ENCODE measurements at regions not wholly inside any gene's neighbourhood (a gene's known extent, or its start where the extent isn't known, plus 50 kb on each side); places are given as distances from the start of the nearest gene placed in this dataset.

- no peak overlapping the region for H3K4me2 ChIP-seq (ENCODE audit: low read length)
- H3F3A ChIP-seq (ENCODE audit: insufficient read depth, low read length, poor library complexity, severe bottlenecking): no peaks in the 10 kb centered on the region
- no peak overlapping the region for H2AFZ ChIP-seq (ENCODE audit: low read depth, low read length)
- TF ChIP-seq, protein P1, sequence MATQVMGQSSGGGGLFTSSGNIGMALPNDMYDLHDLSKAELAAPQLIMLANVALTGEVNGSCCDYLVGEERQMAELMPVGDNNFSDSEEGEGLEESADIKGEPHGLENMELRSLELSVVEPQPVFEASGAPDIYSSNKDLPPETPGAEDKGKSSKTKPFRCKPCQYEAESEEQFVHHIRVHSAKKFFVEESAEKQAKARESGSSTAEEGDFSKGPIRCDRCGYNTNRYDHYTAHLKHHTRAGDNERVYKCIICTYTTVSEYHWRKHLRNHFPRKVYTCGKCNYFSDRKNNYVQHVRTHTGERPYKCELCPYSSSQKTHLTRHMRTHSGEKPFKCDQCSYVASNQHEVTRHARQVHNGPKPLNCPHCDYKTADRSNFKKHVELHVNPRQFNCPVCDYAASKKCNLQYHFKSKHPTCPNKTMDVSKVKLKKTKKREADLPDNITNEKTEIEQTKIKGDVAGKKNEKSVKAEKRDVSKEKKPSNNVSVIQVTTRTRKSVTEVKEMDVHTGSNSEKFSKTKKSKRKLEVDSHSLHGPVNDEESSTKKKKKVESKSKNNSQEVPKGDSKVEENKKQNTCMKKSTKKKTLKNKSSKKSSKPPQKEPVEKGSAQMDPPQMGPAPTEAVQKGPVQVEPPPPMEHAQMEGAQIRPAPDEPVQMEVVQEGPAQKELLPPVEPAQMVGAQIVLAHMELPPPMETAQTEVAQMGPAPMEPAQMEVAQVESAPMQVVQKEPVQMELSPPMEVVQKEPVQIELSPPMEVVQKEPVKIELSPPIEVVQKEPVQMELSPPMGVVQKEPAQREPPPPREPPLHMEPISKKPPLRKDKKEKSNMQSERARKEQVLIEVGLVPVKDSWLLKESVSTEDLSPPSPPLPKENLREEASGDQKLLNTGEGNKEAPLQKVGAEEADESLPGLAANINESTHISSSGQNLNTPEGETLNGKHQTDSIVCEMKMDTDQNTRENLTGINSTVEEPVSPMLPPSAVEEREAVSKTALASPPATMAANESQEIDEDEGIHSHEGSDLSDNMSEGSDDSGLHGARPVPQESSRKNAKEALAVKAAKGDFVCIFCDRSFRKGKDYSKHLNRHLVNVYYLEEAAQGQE (IDR thresholded peaks at IDR 0.05; ENCODE audit: borderline replicate concordance): no peak
- TF ChIP-seq EP300 (conservative IDR thresholded peaks at IDR 0.05; ENCODE audit: poor library complexity, severe bottlenecking) (no peak), EZH2 (IDR thresholded peaks at IDR 0.05; ENCODE audit: borderline replicate concordance, insufficient read depth, low read length, poor library complexity, severe bottlenecking) (no peak), RAD21 (conservative IDR thresholded peaks at IDR 0.05) (no peak), TAF1 (IDR thresholded peaks at IDR 0.05; ENCODE audit: low read depth) (no peak), POLR2AphosphoS5 (IDR thresholded peaks at IDR 0.05) (no peak)
- no peak overlapping the region for H3K9ac ChIP-seq (ENCODE audit: low read length)
- H3K9me3 ChIP-seq (ENCODE audit: low read length): no peaks in the 10 kb centered on the region
- H3K36me3 ChIP-seq (ENCODE audit: insufficient read depth, low read length): no peaks in the 10 kb centered on the region
- no peaks in the 10 kb centered on the region for H3K79me2 ChIP-seq (replicated peaks; ENCODE audit: insufficient read depth, low read length)
- H4K20me1 ChIP-seq (ENCODE audit: insufficient read depth): no peaks in the 10 kb centered on the region
- no peak overlapping the region for H3K27ac ChIP-seq (ENCODE audit: low read length)
- H3K4me3 ChIP-seq (ENCODE audit: low read length): no peak overlapping the region
- no peaks in the 10 kb centered on the region for H3K27me3 ChIP-seq (ENCODE audit: insufficient read depth, low read depth, low read length)
- no peaks in the 10 kb centered on the region for H3K9me2 ChIP-seq (ENCODE audit: insufficient read depth, low read length)
Measured at GRCh38 chr3:33991673-33992072, 193.2 kb downstream of the PDCD6IP start.

- no peak overlapping the region for H3K4me3 ChIP-seq (ENCODE audit: low read length)
- H3K27ac ChIP-seq (ENCODE audit: low read length): no peak overlapping the region
- H2AFZ ChIP-seq (ENCODE audit: low read depth, low read length): no peak overlapping the region
- no peaks in the 10 kb centered on the region for H3K9me3 ChIP-seq (ENCODE audit: low read length)
- H3K9me2 ChIP-seq (ENCODE audit: insufficient read depth, low read length): no peaks in the 10 kb centered on the region
- H3K4me2 ChIP-seq (ENCODE audit: low read length): no peak overlapping the region
- H4K20me1 ChIP-seq (ENCODE audit: insufficient read depth): no peaks in the 10 kb centered on the region
- H3K79me2 ChIP-seq (replicated peaks; ENCODE audit: insufficient read depth, low read length): no peaks in the 10 kb centered on the region
- no peaks in the 10 kb centered on the region for H3K36me3 ChIP-seq (ENCODE audit: insufficient read depth, low read length)
- no peaks in the 10 kb centered on the region for H3F3A ChIP-seq (ENCODE audit: insufficient read depth, low read length, poor library complexity, severe bottlenecking)
- TF ChIP-seq EZH2 (IDR thresholded peaks at IDR 0.05; ENCODE audit: borderline replicate concordance, insufficient read depth, low read length, poor library complexity, severe bottlenecking): no peak
- no peak for TF ChIP-seq MXI1 (conservative IDR thresholded peaks at IDR 0.05; ENCODE audit: poor library complexity, severe bottlenecking)
- no peak for TF ChIP-seq TAF1 (IDR thresholded peaks at IDR 0.05; ENCODE audit: low read depth)
- TF ChIP-seq, protein P1 (IDR thresholded peaks at IDR 0.05; ENCODE audit: borderline replicate concordance): no peak
- no peak for TF ChIP-seq POLR2AphosphoS5 (IDR thresholded peaks at IDR 0.05)
- no peak for TF ChIP-seq EP300 (conservative IDR thresholded peaks at IDR 0.05; ENCODE audit: poor library complexity, severe bottlenecking)
- no peak for TF ChIP-seq SMC3 (conservative IDR thresholded peaks at IDR 0.05; ENCODE audit: poor library complexity)
- TF ChIP-seq RAD21 (conservative IDR thresholded peaks at IDR 0.05): no peak
- no peak for TF ChIP-seq CTCF (IDR thresholded peaks at IDR 0.05; ENCODE audit: poor library complexity, severe bottlenecking)
- no peaks in the 10 kb centered on the region for H3K27me3 ChIP-seq (ENCODE audit: insufficient read depth, low read depth, low read length)
- H3K9ac ChIP-seq (ENCODE audit: low read length): no peak overlapping the region
Measured at GRCh38 chr3:33993631-33994030, 195.2 kb downstream of the PDCD6IP start.

All from neural cell (in vitro differentiated cells).